ENCODE measurements at regions not wholly inside any gene's neighbourhood (a gene's known extent, or its start where the extent isn't known, plus 50 kb on each side); places are given as distances from the start of the nearest gene placed in this dataset.

DNA sequence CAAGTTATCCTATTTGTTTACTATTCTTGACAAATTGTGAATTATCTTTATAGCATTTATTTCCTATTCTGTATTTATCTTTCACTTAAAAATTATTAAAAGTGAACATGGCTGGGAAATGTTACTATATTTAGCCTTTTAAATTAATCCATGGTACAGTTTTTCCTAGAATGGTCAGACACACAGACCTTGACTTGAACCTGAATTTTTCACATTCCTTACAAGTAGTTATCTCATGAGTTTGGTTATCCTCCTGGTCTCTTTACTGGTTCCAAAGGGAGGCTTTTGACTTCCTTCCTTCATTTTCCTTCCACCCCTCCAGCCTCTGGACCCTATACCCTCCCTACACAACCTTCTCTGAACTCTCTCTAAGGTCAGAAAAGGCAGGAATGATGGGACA is 280.6 kb downstream of the SATB1 start:
- H3K27ac Mint-ChIP-seq = no peak overlapping the region
- no peaks in the 10 kb centered on the region for H3K27me3 Mint-ChIP-seq
- no peaks in the 10 kb centered on the region for H3K4me1 Mint-ChIP-seq (ENCODE audit: low read depth)
- no peak overlapping the region for H3K4me3 Mint-ChIP-seq
- no peaks in the 10 kb centered on the region for H3K36me3 Mint-ChIP-seq (ENCODE audit: low read depth)
- no peaks in the 10 kb centered on the region for H3K9me3 Mint-ChIP-seq
- intact Hi-C loops (cut with micrococcal nuclease) = no loop called here

DNA sequence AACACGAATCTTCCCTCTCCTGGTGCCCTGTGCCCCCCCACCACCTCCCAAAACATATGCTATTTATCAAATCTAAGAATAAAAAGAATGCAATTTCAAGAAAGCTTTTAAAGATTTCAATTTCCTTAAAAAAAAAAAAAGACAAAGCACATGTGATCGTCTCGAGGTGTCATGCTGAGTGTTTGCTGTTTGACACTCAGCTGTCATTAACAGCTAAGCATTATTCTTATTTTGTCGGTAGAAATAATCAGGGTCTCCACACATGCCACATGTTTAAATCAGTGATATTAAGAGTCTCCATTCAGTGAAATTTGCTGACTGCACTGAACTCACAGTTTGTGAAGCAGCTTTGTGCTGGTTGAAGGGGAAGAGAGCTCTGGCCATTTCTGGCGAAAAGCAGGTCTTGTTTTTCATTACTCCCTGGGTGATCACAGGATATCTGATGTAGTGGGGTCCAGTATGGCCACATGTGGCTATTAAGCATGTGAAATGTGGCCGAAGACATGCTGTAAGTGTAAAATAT is 281.8 kb downstream of the SATB1 start:
- no peaks in the 10 kb centered on the region for H3K4me1 Mint-ChIP-seq (ENCODE audit: low read depth)
- H3K36me3 Mint-ChIP-seq (ENCODE audit: low read depth) = no peaks in the 10 kb centered on the region
- intact Hi-C loops (cut with micrococcal nuclease) = no loop called here
- H3K27ac Mint-ChIP-seq = no peak overlapping the region
- H3K9me3 Mint-ChIP-seq = no peaks in the 10 kb centered on the region
- H3K4me3 Mint-ChIP-seq = no peak overlapping the region
- H3K27me3 Mint-ChIP-seq = no peaks in the 10 kb centered on the region

DNA sequence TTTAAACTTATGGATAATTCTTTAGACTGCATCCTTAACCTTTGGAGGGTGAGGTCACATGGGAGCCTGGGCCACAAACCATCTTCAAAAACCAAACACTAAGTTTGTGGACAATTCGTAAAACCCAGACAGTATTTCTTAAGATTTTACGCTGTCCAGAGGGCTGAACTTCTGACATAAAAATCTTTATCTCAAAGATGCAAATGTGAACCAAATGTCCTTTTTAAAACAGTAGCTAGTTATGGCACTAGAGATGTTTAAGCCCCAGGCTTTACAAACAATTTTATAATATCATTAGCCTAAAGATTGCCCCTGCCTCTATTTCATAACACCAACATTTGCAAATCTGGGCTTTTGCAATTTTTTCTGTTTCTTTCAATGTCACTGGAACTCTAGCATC is 287.2 kb downstream of the SATB1 start:
- H3K36me3 Mint-ChIP-seq (ENCODE audit: low read depth) = no peaks in the 10 kb centered on the region
- H3K4me3 Mint-ChIP-seq = no peak overlapping the region
- H3K27ac Mint-ChIP-seq = no peak overlapping the region
- no peaks in the 10 kb centered on the region for H3K9me3 Mint-ChIP-seq
- intact Hi-C loops (cut with micrococcal nuclease) = no loop called here
- H3K27me3 Mint-ChIP-seq = no peaks in the 10 kb centered on the region
- peaks cover 5% of the 10 kb centered on the region for H3K4me1 Mint-ChIP-seq (ENCODE audit: low read depth)

DNA sequence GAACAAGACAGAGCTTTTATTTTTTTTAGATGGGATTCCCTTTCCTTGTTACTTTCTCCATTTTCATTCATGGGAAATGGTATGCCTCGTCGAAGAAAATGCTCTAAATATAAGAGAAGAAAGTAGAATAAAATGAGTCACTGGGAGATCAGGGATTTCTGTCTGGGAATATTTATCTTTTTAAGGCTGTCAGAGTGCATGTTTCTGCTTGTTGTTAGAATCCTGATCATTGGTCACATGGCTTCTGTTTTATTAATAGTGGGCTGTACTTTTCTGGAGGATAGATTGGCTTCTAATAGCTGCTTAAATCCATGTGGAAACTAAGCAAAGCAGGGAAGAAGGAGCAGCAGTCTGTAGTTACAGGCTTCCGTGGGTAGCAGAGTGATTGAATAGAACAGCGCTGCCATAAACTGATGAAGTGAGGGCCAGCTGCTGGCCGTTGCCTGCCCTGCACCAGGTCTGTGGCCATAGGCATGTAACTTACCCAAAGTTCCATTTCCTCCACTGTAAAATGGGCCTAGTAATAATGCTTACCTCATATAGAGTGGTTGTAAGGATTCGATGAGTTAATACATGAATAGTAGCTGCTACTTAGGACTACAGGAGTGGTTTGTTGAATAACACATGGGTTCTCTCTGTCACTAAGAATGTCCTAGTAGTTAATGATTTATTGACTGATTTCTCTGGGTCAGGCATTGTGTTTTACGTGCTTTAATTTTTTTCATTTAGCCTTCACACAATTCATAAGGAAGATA is 289.9 kb downstream of the SATB1 start:
- Mint-ChIP-seq H3K4me1 (ENCODE audit: low read depth) (peaks cover 5% of the 10 kb centered on the region), H3K36me3 (ENCODE audit: low read depth) (no peaks in the 10 kb centered on the region), H3K9me3 (no peaks in the 10 kb centered on the region), H3K27ac (no peak overlapping the region), H3K4me3 (no peak overlapping the region), H3K27me3 (no peaks in the 10 kb centered on the region)
- intact Hi-C loops (cut with micrococcal nuclease) = no loop called here

DNA sequence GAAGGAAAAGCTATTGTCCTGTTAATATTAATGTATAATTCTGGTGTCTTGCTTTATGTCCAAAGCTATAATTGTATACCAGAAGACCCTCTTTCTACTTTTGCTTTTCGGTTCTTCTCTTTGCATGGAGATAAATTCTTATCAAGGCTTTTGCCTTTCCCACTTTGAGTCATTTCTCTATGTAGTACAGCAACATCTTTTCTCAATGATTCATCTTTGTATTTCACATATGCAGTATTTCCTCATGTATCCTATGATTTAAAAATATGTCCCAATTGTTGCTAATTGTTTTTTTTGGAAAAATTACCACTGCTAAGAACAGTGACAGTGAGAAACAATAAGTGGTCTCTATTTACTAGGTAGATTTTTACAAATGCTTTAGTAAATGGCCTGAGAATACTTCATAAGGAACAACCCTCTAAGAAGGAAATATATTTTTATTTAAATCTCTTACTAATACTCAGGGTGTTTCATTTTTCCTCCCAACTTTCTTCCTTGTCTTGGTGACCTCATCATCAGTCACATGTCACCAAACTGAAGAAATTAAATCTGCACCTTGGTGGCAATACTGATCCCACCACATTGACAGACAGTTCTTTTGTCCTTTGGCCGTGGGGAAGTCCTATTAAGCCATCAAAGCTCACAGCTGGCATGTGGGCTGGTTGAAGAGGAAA is 290.6 kb downstream of the SATB1 start:
- no peaks in the 10 kb centered on the region for H3K36me3 Mint-ChIP-seq (ENCODE audit: low read depth)
- no peaks in the 10 kb centered on the region for H3K9me3 Mint-ChIP-seq

DNA sequence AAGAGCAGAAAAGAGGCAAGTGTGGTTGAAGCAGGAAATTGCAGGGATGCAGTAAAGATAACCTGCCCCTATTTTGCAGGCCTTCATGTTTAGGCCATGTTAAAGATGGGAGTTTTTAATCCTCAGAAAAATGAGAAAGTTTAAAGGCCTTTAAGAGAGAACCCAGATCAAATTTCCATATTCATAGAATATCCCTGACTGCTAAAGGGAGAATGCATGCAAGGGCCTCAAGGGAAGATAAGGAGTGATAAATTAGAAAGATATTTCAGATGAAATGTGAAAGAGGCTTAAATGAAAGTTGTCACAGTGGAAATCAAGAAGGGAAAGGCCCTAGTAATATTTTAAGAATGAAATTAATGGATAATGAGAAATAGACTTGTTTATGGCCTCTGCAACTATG is 292.1 kb downstream of the SATB1 start:
- no peak overlapping the region for H3K4me3 Mint-ChIP-seq
- H3K4me1 Mint-ChIP-seq (ENCODE audit: low read depth) = peaks cover 7% of the 10 kb centered on the region
- H3K27ac Mint-ChIP-seq = no peak overlapping the region
- H3K9me3 Mint-ChIP-seq = no peaks in the 10 kb centered on the region
- no peaks in the 10 kb centered on the region for H3K27me3 Mint-ChIP-seq
- H3K36me3 Mint-ChIP-seq (ENCODE audit: low read depth) = no peaks in the 10 kb centered on the region
- intact Hi-C loops (cut with micrococcal nuclease) = no loop called here

More for the DNA sequence above, 290.6 kb downstream of the SATB1 start:
- Mint-ChIP-seq H3K4me3 (no peak overlapping the region), H3K27me3 (no peaks in the 10 kb centered on the region), H3K27ac (no peak overlapping the region), H3K4me1 (ENCODE audit: low read depth) (peaks cover 5% of the 10 kb centered on the region)
- intact Hi-C loops (cut with micrococcal nuclease) = no loop called here

DNA sequence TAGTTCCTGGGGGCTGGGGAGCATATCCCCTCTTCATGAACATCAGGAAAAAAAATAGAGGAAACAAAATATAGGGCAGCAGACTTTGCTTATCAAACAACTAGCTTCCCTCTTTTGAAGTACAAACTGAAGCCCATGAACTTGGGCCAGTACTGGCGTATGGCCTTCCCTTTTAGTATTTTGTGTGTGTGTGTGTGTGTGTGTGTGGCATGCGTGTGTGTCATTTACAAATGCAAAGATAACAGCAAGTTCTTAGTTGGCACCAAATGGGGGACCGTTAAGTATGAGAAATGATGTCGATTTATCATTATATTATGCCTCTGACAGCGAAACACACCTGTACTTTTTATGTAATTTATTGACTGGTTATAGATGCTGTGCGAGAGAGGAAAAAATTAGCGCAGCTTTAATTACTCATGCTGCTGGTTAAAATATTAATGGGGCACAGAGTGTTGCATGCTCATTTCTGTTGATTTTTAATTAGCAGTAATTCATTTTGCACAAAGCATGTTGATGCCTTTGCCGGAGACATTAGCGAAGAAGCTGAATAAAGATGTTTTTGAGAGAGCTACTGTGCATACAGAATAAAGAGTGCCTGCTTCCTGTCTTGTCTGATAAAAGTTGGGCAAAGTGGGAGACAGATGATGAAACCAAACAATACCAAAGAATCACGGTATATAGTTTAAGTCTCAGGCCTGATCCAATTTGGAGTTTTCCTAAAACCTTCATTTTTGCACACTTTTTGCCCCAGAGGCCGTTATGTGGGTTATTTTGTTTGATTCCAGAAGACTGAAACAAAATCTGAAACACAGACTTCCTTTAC is 297.1 kb downstream of the SATB1 start:
- Mint-ChIP-seq H3K4me1 (ENCODE audit: low read depth) (peaks cover 12% of the 10 kb centered on the region), H3K9me3 (no peaks in the 10 kb centered on the region), H3K36me3 (ENCODE audit: low read depth) (no peaks in the 10 kb centered on the region), H3K4me3 (no peak overlapping the region), H3K27me3 (no peaks in the 10 kb centered on the region), H3K27ac (no peak overlapping the region)
- intact Hi-C loops (cut with micrococcal nuclease) = no loop called here

DNA sequence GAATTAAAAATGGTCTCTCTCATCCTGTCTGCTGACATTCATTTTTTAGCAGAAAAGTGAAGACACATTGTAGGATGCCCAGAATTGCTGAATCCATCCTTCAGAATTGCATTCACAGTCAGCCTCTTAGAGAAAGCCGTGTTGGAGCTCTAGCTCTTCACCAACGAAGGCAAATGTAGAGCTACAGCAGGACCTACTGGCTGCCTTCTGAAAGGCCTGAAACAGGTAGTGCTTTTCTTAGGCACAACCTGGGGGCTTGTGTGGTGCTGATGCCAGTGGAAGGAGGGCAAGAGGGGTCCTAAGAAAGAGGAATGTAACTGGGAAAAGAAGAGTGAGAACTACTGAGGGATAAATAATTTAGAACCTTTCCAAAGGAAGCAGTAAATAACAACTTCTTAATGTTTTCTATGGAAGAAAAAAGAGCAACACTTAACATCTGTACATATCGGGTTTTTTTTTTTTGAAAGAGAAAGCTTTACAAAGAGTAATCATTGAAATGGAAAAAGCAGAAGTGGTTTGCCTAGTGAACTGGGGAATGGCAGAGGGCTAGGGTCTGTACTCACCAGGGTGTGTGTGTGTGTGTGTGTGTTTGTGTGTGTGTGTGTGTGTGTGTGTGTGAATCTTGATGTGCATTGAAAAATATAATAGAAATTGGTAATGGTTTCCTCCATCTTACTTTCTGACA is 297.8 kb downstream of the SATB1 start:
- H3K4me3 Mint-ChIP-seq = no peak overlapping the region
- peaks cover 12% of the 10 kb centered on the region for H3K4me1 Mint-ChIP-seq (ENCODE audit: low read depth)
- no peaks in the 10 kb centered on the region for H3K27me3 Mint-ChIP-seq
- no peaks in the 10 kb centered on the region for H3K9me3 Mint-ChIP-seq
- no peak overlapping the region for H3K27ac Mint-ChIP-seq
- H3K36me3 Mint-ChIP-seq (ENCODE audit: low read depth) = no peaks in the 10 kb centered on the region
- intact Hi-C loops (cut with micrococcal nuclease) = no loop called here

DNA sequence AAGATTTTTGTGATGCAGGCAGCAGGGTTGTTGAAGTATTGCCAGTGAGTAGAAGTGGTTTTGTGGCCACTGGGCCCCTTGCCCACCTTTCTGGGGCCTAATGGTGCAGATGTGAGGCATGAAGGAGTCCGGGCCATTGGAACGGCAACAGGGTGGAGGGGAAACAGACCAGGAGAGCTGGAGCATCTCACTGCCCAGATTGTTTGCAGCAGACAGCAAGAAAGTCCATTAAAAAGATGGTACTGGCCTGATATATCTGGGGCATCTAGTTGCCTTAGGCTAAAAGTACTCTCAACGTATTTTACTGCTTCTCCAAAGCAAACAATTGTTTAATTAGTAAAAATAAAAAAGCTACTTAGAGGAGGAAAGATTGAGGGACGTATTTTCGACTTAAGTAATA is 298.4 kb downstream of the SATB1 start:
- H3K27ac Mint-ChIP-seq = no peak overlapping the region
- H3K36me3 Mint-ChIP-seq (ENCODE audit: low read depth) = no peaks in the 10 kb centered on the region
- H3K4me3 Mint-ChIP-seq = no peak overlapping the region
- no peaks in the 10 kb centered on the region for H3K27me3 Mint-ChIP-seq
- intact Hi-C loops (cut with micrococcal nuclease) = no loop called here
- H3K9me3 Mint-ChIP-seq = no peaks in the 10 kb centered on the region
- peaks cover 12% of the 10 kb centered on the region for H3K4me1 Mint-ChIP-seq (ENCODE audit: low read depth)

DNA sequence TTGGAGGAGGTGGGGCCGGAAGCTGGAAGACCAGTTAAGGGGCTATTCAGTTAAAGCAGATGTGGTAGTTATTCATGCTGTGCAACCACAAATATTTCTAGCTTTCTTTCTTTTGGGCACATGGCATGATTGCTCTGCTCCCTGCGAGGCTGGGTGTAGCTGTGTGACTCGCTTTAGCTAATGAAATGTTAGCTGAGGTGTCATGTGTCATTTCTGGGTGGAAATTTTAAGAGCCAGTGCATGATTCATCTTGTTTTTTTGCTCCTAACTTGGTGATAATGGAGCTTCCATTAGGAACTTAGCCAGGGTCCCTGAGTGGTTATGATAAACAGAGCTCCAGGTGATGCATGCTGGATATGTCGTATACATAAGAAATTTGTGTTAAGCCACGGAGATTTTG is 300.6 kb downstream of the SATB1 start:
- intact Hi-C loops (cut with micrococcal nuclease) = no loop called here
- H3K27me3 Mint-ChIP-seq = no peaks in the 10 kb centered on the region

DNA sequence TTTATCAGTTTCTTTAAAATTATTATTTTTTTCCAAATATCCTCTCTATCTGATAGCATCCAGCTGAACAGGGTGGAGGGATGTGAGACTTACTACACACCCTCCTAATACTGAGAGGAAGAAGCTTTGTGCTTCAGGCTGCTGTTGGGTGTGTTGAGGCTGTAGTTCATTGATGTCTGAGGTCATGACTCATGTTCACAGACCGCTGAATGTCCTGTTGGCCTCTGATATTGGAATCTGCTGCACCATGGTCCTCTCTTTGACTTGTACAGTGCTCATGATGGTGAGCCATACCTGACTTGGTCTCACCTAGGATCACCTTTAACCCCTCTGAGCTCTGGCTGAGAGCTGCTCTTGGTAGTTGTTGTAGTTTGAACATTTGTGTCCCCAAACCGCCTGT is 302.9 kb downstream of the SATB1 start:
- intact Hi-C loops (cut with micrococcal nuclease) = no loop called here
- H3K27ac Mint-ChIP-seq = no peak overlapping the region
- peaks cover 3% of the 10 kb centered on the region for H3K4me1 Mint-ChIP-seq (ENCODE audit: low read depth)
- H3K36me3 Mint-ChIP-seq (ENCODE audit: low read depth) = no peaks in the 10 kb centered on the region
- H3K9me3 Mint-ChIP-seq = no peaks in the 10 kb centered on the region
- no peak overlapping the region for H3K4me3 Mint-ChIP-seq
- H3K27me3 Mint-ChIP-seq = no peaks in the 10 kb centered on the region

More for the DNA sequence above, 300.6 kb downstream of the SATB1 start:
- H3K4me1 Mint-ChIP-seq (ENCODE audit: low read depth) = peaks cover 12% of the 10 kb centered on the region
- H3K4me3 Mint-ChIP-seq = no peak overlapping the region
- H3K27ac Mint-ChIP-seq = no peak overlapping the region
- H3K9me3 Mint-ChIP-seq = no peaks in the 10 kb centered on the region
- H3K36me3 Mint-ChIP-seq (ENCODE audit: low read depth) = no peaks in the 10 kb centered on the region

DNA sequence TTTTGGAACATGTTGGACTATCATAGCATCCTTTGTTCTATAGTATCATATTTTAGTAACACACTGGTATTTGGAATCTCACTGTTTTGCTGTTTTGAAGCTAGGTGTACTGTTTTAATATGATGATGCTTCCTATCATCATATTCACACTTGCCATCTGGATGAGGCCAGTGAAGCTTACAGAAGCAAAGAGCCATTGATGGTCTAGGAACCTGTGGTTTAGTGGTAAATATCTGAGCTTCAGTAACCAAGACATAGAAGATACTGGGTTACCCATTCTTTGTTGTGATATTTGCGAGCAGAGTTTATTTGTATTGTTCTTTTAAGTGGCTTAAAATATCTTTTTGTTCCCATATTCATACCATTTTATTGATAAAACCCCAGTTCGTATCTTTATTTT is 304.1 kb downstream of the SATB1 start:
- H3K27ac Mint-ChIP-seq = no peak overlapping the region
- H3K27me3 Mint-ChIP-seq = no peaks in the 10 kb centered on the region
- no peaks in the 10 kb centered on the region for H3K9me3 Mint-ChIP-seq
- no peak overlapping the region for H3K4me3 Mint-ChIP-seq
- no peaks in the 10 kb centered on the region for H3K36me3 Mint-ChIP-seq (ENCODE audit: low read depth)
- intact Hi-C loops (cut with micrococcal nuclease) = no loop called here
- H3K4me1 Mint-ChIP-seq (ENCODE audit: low read depth) = no peaks in the 10 kb centered on the region

DNA sequence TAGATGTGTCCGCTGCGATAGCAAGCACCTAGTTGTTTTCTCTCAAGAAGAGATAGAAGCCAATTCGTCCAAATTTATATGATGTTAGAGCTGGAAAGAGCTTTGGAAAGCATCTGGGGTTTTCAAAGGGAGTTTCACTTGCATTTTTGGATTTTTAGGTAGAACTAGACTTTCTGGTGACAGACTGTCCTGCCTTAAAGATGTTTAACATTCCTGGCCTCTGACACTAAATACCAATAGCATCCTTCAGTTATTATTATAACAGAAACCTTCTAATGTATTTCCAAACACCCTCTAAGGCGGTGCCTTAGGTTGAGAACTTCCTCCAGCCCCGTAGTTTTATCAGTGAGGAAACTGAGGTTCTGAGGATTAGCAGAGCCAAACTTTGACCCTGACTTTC is 305.3 kb downstream of the SATB1 start:
- intact Hi-C loops (cut with micrococcal nuclease) = no loop called here
- Mint-ChIP-seq H3K27ac (no peak overlapping the region), H3K4me3 (no peak overlapping the region), H3K4me1 (ENCODE audit: low read depth) (no peaks in the 10 kb centered on the region), H3K9me3 (no peaks in the 10 kb centered on the region), H3K36me3 (ENCODE audit: low read depth) (no peaks in the 10 kb centered on the region), H3K27me3 (no peaks in the 10 kb centered on the region)

DNA sequence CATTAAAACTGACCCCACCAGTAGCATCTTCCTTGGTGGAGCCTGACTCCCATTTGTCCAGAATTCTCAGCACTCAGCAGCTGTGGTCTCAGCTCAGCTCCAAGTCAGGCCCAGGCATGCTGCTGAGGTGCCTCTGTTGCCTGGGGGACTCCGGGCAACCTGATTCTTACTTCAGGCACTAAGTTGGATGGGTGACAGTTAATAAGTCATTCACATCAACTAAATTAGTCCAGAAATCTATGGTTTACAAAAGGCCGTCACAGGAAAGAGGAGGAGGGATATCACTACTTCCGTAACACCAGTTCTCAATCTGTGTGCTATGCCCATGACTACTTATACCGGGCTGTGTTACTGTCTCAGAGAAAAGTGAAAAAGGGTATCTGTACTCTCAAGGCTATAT is 310.2 kb downstream of the SATB1 start:
- Mint-ChIP-seq H3K4me1 (ENCODE audit: low read depth) (peaks cover 8% of the 10 kb centered on the region), H3K9me3 (no peaks in the 10 kb centered on the region), H3K27me3 (no peaks in the 10 kb centered on the region), H3K4me3 (no peak overlapping the region), H3K36me3 (ENCODE audit: low read depth) (no peaks in the 10 kb centered on the region), H3K27ac (no peak overlapping the region)
- intact Hi-C loops (cut with micrococcal nuclease) = no loop called here
